ENCODE measurements at regions not wholly inside any gene's neighbourhood (a gene's known extent, or its start where the extent isn't known, plus 50 kb on each side); places are given as distances from the start of the nearest gene placed in this dataset.

DNA sequence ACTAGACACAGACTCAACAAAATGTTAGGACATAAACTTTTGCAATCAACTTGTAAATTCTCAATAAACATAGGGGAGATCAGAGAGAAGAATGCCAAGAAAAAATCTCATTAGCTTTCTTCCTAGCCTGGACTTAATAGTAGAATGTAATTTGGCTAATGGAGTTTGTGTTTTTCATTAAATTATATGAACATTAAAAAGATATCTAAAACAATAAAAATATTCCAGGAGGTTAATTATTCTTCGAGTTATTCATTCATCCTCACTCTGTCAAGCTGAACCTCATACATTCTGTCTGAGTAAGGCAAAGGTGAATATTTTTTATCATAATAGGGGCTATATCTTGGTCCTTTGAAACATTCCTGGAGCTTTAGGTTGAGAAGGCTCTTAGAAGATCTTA, 551.9 kb upstream of the TBX3 start:
- DNase-seq (no peak), ATAC-seq (no peak)
- ChIA-PET CTCF (no interaction called here), POLR2A (no interaction called here)
- Mint-ChIP-seq H3K9me3 (no peaks in the 10 kb centered on the region), H3K27ac (no peak overlapping the region), H3K27me3 (no peaks in the 10 kb centered on the region), H3K4me1 (ENCODE audit: low read depth) (no peaks in the 10 kb centered on the region), H3K36me3 (ENCODE audit: low read depth) (no peaks in the 10 kb centered on the region), H3K4me3 (no peak overlapping the region)
- TF ChIP-seq, protein P1, sequence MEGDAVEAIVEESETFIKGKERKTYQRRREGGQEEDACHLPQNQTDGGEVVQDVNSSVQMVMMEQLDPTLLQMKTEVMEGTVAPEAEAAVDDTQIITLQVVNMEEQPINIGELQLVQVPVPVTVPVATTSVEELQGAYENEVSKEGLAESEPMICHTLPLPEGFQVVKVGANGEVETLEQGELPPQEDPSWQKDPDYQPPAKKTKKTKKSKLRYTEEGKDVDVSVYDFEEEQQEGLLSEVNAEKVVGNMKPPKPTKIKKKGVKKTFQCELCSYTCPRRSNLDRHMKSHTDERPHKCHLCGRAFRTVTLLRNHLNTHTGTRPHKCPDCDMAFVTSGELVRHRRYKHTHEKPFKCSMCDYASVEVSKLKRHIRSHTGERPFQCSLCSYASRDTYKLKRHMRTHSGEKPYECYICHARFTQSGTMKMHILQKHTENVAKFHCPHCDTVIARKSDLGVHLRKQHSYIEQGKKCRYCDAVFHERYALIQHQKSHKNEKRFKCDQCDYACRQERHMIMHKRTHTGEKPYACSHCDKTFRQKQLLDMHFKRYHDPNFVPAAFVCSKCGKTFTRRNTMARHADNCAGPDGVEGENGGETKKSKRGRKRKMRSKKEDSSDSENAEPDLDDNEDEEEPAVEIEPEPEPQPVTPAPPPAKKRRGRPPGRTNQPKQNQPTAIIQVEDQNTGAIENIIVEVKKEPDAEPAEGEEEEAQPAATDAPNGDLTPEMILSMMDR (IDR thresholded peaks at IDR 0.05) = no peak
- intact Hi-C loops (cut with micrococcal nuclease) = no loop called here

DNA sequence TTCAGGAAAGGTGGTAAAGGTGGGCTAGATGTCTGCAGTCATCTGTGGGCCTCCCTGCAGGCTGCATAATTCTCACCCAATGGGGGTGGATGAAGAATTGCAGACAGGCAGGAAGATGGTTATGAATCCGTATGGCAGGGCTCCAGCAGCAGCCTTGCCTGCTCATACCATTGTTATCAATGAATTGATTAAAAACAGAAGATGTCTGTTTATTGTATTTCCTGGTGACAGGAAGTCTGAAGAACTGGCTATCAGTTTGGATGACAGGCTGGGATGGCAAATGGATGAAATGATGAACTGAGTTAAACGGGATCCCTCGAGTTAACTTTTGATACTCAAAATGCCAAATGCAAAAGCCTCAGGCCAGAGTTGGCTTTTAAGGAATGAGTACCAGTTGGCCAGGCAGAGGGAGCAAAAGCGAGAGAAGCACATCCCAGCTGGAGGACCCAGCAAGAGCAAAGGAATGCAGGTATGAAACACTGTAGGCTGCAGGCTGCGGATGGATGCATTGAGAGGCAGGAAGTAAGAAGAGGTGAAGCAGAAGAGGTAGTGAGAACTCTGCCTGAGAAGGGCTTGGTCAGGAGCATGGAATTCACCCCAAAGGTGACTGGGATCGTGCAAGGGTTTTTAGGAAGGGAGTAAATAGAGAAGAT, 550.0 kb upstream of the TBX3 start:
- H3K4me1 Mint-ChIP-seq (ENCODE audit: low read depth) = no peaks in the 10 kb centered on the region

DNA sequence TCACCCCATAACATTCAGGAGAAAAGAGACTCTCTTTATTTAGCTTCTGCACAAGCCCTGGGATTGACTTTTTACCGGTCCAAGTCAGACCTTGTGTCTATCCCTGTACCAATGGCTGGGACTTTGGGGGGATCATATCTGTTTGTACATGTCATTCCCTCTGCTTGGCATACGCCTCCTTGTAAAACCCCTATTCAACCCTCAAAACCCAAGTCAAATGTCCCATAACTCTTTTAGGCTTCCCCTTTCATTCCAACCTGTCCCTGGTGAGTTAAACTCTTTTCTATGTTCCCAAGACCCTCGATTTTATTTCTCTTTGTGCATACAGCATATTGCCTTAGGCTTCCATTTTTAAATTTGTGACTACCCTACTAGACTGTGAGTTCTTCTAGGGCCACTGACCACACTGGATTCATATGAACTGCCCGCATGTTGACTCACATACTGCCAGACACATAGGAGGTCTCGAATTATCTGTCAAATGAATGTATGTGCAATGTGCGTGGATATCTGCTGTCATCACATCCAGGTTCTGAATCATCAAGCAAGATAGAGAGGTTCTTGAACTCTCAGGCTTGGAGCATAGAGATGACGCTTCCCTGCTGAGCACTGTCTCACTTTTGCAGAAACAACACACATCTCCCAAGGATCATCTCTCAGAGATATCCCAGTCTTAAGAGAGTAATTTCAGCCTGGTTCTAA, 548.6 kb upstream of the TBX3 start:
- Mint-ChIP-seq H3K9me3 (no peaks in the 10 kb centered on the region), H3K27ac (no peak overlapping the region), H3K4me3 (no peak overlapping the region), H3K36me3 (ENCODE audit: low read depth) (no peaks in the 10 kb centered on the region), H3K27me3 (no peaks in the 10 kb centered on the region), H3K4me1 (ENCODE audit: low read depth) (no peaks in the 10 kb centered on the region)
- ATAC-seq (no peak), DNase-seq (no peak)
- TF ChIP-seq, protein P1 (IDR thresholded peaks at IDR 0.05) = no peak
- ChIA-PET POLR2A (no interaction called here), CTCF (no interaction called here)
- intact Hi-C loops (cut with micrococcal nuclease) = no loop called here

More for the DNA sequence above, 550.0 kb upstream of the TBX3 start:
- DNase-seq (no peak), ATAC-seq (no peak)
- Mint-ChIP-seq H3K27me3 (no peaks in the 10 kb centered on the region), H3K27ac (no peak overlapping the region), H3K36me3 (ENCODE audit: low read depth) (no peaks in the 10 kb centered on the region), H3K9me3 (no peaks in the 10 kb centered on the region), H3K4me3 (no peak overlapping the region)
- TF ChIP-seq, protein P1 (IDR thresholded peaks at IDR 0.05) = no peak
- ChIA-PET POLR2A (interaction anchor here (0.6 kb wide), 1 partner anchor 477 kb away, joined by 3 read pairs; no protein-coding TSS in a partner anchor), CTCF (no interaction called here)
- intact Hi-C loops (cut with micrococcal nuclease) = no loop called here

DNA sequence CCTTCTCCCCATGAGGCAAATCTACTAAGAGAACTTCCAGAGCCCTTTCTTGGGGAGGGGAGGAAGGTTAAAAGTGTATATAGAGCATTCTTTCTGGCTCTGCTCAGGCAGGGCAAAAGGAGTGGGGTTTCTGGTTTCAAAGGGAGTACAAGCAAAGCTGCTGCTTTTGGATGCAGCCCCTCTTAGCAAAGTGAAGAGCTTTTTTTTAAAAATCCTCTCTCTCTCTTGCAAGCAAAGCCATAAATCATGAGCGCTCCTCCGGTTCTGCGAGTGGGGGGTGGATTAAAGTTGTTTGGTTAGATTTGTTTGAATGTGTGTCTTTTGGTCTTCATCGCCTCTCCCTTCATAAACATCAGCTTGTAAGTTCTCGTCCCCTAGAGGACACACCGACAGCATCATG, 546.6 kb upstream of the TBX3 start:
- CTCF ChIA-PET = no interaction called here
- no peak for DNase-seq
- TF ChIP-seq, protein P1 (IDR thresholded peaks at IDR 0.05) = no peak
- H3K27ac Mint-ChIP-seq = no peak overlapping the region
- no peaks in the 10 kb centered on the region for H3K27me3 Mint-ChIP-seq
- H3K4me3 Mint-ChIP-seq = no peak overlapping the region
- intact Hi-C loops (cut with micrococcal nuclease) = no loop called here
- POLR2A ChIA-PET = no interaction called here
- no peaks in the 10 kb centered on the region for H3K9me3 Mint-ChIP-seq
- ATAC-seq = no peak
- H3K36me3 Mint-ChIP-seq (ENCODE audit: low read depth) = no peaks in the 10 kb centered on the region
- no peaks in the 10 kb centered on the region for H3K4me1 Mint-ChIP-seq (ENCODE audit: low read depth)

DNA sequence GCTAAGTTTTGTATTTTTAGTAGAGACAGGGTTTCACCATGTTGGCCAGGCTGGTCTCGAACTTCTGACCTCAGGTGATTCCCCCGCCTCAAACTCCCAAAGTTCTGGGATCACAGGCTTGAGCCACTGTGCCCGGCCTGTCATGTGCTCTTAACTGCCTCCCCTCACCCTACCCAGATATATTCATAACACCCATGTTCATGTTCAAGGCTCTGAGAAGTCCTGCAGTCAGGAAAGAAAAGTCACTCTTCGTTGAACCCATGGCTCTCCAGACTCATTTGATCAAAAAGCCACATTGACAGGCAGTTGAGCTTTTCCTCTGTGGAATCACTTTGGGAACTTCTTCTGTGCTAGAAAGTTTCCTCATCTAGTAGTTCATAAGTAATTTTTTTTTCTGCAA, 545.5 kb upstream of the TBX3 start:
- intact Hi-C loops (cut with micrococcal nuclease) = no loop called here
- no peaks in the 10 kb centered on the region for H3K4me1 Mint-ChIP-seq (ENCODE audit: low read depth)
- no peaks in the 10 kb centered on the region for H3K27me3 Mint-ChIP-seq
- ATAC-seq = no peak
- TF ChIP-seq, protein P1 (IDR thresholded peaks at IDR 0.05) = no peak
- CTCF ChIA-PET = no interaction called here
- no peak for DNase-seq
- no peak overlapping the region for H3K4me3 Mint-ChIP-seq
- H3K9me3 Mint-ChIP-seq = no peaks in the 10 kb centered on the region
- POLR2A ChIA-PET = no interaction called here
- no peak overlapping the region for H3K27ac Mint-ChIP-seq
- no peaks in the 10 kb centered on the region for H3K36me3 Mint-ChIP-seq (ENCODE audit: low read depth)

Data from activated CD8-positive, alpha-beta T cell treated with anti-CD3 and anti-CD28 coated beads for 36 hours (primary cell).